GM18520 (cell line): ENCODE measurements at regions not wholly inside any gene's neighbourhood (a gene's known extent, or its start where the extent isn't known, plus 50 kb on each side); places are given as distances from the start of the nearest gene placed in this dataset.
"Not testable (repeated sequence)": the region's sequence is repeated elsewhere in the genome, so short reads cannot be mapped to it uniquely, and the experiment has no call there.

Experiments used
- ATAC-seq: cut with Tn5 transposase; IDR thresholded peaks from one replicate; pipeline ENCODE4 v1.9.1; 2021; ENCODE audit not compliant: unreplicated experiment

DNA sequence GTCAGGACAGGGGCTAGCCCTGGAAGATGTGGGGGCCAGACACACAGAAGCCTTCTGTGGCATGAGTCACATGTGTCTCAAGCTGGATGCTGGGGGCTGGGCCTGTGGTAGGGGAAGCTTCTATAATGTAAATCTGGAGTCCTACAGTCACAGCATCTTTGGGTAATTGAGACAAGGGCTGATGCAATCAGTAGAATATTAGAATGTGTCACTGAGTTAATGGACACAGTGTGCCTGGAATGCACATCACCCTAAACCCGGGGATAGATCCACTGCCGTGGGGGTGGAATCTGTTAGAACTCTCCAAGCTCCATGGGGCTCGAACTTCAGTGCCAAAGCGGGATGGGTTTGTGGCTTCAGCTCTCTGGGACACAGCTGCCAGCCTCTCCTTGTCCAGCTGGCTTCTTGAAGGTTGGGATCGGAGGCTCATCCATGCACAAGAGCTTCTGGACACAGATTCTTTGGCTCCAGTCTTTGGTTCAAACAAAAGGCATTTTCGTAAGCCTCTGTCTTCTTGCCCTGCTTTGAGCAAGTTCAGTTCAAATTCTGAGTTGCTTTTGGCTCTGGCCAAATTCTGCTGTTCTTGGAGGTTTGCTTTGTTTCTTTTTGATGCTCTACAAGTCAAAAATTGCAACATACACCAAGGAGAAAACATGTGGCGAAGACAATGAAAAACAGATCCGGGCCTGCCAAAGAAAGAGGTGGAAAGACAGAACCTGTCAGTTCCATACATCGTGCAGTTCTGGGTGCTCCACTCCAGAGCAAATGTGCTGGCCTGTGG is 194.8 kb upstream of the ZNF32 start:
- no peak for ATAC-seq

DNA sequence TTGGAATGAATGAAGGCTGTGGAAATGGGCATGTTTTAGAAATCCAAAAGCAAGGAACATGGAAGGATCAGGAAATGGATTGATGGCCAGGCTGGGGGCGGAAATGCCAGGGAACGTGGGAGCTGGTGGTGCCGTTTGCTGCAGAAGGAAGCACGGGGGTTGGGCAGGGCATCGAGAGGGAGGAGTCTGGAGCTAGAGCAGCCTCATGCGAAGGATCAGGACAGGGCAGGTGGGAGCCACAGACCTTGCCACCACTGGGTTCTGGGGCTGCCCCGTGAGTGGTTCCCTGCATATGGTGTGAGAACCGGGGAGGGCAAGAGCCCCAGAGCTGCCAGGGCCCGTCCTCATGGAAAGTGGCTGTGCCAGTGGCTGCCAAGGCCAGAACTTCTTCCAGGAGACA is 193.8 kb upstream of the ZNF32 start:
- no peak for ATAC-seq

DNA sequence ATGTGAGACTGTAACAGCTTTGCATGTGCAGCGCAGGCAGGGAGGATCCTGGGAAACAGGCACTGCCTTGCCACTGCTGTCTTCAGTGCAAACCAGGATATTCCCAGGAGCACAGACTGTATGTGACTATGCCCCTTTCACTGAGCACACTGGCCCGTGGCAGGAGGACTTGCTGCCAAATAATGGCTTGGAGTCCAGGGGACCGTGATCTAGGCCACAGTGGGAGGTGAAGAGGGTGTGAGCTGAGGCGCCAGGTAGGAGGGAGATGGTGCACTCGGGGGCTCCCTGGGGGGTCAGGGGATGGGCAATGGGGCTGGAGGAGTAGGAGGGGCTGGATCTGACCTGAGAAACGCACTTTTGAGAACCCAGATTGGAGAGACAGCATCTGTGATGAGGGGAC is 193.4 kb upstream of the ZNF32 start:
- ATAC-seq: no peak

DNA sequence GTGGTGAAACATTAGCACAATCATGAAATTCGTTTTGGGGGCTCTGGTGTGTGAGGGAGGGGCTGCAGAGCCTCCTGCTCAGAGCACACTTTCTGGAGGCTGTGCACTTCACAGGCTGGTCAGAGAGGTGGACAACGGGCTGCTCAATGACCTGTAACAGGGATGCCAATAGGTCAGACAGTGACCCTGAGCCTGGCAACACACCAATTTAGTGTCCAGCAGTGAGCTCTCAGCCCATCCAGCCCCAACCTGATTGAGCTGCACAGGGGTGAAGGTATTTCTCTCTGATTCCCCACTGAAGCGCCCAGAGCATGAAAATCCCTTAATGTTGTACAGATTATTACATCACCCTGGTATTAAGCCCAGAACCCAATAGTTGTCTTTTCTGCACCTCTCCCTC is 191.3 kb upstream of the ZNF32 start:
- no peak for ATAC-seq

DNA sequence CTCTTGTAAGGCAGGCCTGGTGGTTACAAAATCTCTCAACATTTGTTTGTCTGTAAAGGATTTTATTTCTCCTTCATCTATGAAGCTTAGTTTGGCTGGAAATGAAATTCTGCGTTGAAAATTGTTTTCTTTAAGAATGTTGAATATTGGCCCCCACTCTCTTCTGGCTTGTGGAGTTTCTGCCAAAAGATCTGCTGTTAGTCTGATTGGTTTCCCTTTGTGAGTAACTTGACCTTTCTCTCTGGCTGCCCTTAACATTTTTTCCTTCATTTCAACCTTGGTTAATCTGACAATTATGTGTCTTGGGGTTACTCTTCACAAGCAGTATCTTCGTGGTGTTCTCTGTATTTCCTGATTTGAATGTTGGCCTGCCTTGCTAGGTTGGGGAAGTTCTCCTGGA is 186.1 kb upstream of the ZNF32 start:
- ATAC-seq: not testable (repeated sequence)

DNA sequence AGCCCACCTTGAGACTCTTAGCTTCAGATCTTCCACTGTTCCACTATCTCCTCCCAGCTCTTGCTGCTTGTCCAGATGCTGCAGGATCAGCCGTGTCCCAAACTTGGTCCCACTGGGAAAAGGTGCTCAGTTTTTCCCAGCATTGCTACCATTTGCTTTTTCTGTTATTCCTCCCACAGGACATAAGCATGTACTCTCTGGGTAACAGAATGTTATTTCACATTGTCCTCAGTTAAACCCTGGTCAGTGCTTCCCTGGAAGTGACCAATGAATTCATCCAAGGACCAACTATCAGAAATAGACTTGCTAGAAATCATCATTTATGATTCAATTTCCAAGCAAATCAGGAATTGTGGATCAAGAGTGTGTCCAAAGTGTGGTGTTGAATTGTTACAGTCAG is 179.2 kb upstream of the ZNF32 start:
- no peak for ATAC-seq

DNA sequence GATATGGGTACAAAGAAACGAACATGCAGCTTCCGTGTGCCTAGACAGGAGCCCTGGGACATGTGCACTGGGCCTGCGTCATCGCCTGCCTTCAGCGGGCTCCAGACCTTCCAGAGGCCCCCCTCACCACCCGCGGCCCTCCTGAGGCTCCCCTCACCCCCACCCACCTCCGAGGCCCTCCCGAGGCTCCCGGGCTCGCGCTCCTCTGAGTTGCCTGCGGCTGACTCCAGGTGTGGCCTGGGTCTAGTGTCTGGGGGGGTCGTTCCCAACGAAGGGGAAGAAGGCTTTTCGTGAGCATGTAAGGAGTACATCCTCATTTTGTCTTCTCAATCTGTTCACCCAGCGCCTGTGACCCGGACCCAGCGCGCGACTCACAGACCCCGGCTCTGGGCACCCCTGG is 177.3 kb upstream of the ZNF32 start:
- no peak for ATAC-seq

DNA sequence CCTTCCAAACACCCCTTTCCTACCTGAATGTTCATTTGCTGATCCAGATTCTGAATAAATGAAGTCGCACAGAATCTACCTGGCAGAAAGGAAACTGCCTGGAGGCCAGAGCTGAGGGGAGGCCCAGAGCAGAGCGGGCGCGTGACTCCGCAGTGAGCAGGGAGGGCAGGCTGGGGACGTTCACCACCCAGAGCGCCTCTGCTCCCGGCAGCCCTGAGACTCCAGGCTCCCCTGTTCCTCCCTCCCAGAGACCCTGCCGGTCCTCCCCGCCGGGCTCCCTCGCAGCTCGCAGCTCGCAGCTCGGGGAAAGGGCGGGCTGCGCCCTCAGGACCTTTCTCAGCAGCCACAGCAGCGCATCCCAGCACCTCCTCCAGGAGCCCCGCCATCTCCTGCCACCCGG is 176.7 kb upstream of the ZNF32 start:
- ATAC-seq: no peak

DNA sequence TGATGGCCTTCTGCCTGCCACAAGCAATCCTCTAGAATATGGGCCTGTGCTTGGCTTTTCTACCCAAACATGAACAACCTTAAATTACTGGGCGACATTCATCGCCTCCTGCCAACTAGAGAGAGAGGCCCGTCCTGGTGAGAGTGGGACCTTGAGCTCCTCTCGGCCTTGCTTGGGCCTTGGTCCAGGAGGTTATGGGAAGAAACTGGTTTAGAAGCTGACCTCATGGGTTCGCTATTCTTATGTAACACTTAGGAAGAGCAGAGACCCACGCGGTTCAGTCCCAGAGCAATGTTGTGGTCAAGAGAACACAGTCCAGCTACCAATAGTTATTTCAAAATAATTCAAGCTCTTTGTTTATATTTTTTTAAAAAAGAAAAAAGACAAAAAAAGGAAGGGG is 176.3 kb upstream of the ZNF32 start:
- no peak for ATAC-seq

DNA sequence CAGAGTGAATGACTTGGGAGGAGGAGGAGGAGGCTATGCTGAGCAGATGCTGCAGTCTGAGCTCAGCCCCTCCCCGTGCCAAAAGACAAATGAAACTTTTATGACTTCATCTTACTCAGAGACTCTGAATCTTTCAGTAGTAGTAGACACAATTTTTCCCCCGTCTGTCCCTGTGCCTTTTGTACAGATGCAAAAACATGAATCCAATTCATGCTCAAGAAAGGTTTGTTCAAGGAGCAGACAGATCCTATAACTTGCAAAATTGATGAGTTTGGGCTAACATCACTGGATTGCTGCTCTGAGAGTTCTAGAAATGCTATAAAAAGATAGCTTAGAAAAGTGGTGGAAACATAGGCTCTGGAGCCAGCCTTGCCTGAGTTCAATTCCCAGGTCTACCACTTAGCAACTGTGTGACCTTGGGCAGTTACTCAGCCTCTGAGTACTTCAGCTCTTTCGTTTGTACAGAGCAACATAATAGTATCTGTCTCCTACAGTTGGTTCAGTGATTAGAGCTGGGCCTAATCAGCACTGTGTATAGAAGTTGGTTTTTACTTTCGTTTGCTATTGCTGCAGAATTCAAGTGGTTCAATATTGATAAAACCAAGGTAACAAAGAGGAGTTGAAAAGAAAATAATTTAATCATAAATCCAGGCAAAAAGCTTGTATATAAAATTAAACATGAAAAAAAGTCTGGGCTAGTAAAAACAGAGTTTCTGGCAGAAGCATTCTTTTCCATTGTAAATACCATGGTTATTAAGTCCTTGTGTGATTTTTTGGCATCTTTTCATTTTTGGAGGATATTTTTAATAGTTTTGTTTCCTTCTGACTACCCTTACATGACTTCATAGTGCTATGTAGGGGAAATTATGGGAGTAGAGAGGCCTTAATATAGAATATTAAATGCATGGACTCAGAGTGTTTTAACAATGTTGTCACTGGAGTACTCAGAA is 174.2 kb upstream of the ZNF32 start:
- ATAC-seq: no peak

DNA sequence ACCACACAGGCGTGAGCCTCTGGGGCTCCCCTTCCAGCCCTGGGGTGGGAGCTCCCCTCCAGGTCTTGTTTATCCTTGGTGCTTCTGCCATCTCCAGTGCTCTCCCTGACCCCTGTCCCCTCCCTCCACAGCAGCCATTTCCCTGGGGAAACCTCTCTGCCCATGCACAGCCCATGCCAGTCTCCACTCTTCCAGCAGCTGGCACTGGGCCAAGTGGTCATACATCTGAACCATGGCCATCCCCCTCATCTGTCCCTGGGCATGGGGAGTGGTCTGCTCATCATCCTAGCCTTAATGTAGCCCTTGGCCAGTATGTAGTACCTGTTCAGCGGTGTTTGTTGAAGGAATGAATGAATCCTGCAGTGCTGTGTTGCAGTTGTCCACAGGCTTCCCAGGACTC is 172.4 kb upstream of the ZNF32 start:
- ATAC-seq: no peak

DNA sequence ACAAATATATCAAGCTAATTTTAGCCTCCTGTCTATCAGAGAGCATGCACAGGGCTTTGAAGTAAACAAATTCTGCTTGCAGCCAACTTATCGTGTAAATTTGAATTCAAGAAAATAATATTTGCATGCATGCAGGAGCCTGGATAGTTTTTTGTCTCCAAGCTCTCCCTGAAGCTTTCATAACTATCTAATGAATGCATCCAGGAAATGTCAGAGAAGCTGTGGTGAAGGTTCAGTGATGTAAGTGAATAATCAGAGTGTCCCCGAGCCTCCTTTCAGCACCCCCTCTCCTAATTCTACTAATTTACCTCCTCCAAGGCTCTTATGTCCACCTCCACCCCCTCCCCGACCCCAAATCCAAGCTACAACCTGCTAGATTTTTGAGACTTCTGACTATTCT is 172.0 kb upstream of the ZNF32 start:
- no peak for ATAC-seq

DNA sequence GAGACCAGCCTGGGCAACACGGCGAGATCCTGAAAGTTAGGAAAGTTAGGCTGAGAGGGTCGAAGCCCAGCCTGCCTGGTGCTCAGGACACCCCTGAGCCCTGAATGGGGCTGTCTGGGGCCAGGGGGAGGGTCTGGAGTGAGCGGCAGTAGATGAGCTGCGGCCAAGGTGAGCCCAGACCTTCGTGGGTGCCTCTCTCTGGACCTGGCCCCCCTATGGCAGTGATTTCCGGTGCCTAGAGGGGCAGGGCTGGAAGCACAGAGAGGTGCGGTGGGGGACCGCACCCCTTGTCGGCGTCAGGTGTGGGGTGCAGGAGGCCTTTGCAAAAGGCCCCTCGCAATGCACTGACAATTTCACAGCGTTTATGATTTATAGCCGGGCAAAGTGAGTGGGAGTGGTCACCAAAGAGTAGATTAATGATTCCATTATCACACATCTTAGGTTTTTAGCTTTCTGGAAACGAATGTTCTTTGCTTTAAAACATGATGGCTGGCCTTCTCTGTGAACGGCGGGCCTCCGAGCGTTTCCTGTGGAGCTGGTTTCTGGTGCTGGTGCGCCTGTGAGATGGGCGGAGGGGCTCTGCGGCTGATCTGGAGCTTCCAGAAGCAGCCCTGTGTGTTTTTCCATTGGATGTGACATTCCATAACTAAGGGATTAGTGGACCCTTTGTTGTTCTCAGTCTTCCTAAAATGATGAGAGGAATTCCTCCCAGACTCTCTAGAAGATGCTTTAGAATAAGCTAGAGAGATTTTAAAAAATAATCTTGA is 171.0 kb upstream of the ZNF32 start:
- ATAC-seq: no peak

DNA sequence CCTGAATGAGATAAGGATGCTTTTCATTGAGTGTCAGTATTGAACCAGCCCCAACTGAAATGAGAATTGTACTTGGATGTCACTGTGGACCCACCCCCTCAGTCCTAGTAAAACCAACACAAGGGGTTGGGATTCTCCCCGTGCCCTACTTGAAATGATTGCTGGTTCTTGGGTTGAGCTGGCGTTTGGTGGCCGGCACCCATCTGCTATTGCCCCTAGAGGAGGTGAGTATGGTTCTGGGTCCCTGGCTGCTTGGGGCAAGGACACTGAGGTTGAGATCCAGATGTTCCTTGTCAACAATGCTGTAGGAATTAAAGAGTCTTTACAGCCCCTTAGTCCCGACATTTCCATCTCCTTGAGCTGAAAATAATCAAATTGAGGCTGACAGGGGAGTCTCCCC is 170.0 kb upstream of the ZNF32 start:
- ATAC-seq: no peak

DNA sequence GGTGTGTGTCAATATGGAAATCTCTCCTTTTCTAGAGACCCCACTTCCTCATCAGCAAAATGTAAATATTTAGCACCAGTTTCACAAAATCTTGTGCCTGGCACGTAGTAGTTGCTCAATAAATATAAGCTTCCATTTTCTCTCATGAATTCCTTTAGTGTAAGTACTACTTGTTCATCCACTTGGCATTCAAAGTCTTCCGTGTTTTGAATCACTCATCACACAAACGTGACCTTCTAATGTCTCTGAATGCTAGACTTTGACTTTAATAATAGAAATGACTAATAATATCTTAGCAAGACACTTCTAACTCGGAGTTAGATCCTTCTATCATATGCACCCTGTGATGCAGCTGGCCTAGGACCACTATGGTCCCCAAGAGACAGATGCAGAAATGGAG is 168.7 kb upstream of the ZNF32 start:
- ATAC-seq: no peak

DNA sequence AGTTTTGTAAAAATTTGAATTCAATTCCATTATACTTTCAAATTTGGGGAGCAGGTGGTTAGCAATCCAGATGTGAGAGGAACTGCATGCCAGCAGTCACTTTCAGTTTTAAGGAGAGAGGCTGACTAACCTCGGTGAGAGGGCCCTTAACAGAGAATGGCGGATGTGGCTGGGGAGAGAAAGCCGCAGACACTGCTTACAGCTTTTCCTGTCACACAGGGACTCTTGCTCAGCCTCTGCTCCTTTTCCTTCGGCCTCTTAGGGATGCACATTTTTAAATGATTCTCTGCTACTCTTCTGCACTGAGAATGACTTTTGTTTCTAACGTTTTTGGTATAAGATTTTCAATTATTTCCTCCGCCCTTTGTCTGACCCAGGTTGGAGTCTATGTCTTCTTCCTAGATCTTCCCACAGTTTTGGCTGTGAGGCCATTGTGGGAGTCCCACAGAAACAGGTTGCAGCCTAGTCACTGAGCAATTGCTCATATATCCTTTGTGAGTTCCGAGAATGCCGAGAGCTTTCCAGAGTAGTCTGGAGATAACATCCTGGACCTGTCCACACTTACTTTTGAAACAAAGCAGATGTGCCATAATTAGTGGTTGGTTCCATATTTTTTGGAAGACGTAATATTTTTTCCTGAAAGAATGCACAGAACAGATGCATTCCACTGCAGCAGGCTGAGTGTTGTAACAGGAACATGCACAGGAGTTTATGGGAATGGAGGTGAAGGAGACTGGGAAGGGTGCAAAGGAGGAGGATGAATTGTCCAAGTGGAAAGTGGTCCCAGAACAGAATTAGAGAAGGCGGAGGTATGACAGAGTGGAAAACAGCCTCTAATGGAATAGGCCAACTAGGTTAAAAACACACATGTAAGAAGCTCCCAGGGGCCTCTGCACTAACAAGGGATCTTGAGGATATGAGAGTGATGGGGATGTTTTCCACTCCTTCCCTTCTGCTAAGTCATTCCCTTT is 168.0 kb upstream of the ZNF32 start:
- ATAC-seq: peak; percentile 72

DNA sequence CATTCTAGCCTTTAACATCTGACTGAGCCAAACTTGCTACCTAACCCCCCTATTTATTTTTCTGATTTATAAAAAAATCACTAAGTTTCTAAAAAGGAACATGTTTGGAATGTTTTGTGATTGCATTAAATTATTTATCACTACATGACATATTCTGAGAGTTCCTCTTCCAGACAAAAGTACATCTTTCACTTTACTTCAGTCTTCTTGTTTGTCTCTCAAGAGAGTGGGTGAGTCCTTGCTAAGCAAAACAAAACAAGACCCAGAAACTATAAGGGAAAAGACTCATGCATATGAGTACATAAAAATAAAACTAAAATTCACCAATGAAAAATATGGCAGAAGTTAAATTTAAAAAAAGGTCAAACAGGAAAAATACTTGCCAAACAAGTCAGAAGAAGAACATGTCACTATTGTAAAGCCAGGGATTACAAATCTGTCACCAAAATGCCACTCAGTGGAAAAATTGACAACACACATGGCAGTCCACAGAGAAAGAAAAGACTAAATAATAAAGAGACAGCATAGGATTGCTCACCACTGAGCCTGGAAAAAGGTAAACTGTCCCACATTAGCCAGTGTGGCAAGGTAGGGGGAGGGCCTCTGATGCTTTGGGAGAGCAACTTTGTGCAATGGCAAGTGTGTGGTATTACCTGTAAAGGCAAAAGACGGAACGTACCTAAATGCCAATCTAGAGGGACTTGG is 166.7 kb upstream of the ZNF32 start:
- no peak for ATAC-seq

DNA sequence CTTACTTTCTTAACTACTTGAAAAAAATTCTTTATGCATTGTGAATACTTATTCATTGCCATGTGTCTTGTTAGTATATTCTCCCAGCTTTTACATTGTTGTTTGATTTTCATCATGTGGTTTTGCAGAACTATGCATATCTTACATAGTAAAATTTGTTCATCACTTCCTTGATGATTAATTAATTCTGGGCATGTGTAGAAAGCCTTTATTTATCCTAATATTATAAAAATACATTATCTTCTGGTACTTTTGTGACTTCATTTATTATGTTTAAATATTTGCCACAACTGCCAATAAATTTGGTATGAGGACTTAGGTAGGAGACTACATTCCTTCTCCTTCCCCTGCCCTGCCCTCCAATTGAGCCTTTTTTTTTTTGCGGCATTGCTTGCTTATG is 166.0 kb upstream of the ZNF32 start:
- ATAC-seq: no peak

DNA sequence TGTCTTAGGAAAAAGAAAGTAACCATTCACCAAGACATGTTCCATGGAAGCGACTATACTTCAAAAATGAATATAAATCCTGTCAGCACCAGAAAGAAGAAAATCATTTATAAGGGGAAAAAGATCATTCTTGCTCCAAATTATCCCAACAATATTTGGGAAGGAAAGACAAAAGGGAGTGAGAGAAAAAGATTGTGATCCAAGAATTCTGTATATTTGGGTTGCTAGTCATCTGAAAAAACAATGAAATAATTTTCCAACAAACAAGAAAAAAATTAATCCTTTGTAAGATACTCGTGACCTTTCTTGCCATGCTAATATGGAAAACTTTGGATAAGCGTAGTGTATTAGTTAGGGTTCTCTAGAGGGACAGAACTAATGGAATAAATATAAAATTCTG is 163.2 kb upstream of the ZNF32 start:
- ATAC-seq: no peak
